ENCODE measurements at regions not wholly inside any gene's neighbourhood (a gene's known extent, or its start where the extent isn't known, plus 50 kb on each side); places are given as distances from the start of the nearest gene placed in this dataset.

DNA sequence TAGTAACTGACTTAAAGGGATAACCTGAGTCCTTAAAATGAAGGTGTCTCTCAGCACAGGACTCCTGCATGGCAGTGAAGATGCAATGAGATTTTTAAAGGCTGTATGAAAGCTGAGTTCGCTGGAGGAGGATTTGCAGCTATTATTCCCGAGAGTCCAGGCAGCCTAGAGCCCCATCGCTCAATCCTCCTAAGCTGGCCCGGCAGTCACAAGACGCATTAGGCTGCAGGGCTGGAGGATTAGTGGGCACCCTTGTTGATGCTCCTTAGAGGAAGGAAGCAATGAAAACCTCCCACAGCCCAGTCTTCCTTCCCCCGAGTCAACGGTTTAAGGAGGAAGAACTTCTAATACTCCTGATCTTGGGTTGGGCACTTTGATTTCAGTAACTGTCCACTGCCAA lies 239.5 kb downstream of the EFNB2 start:
- H3K27me3 ChIP-seq (replicated peaks in 1 of 4; ENCODE audit: control insufficient read depth in 3 of 4, extremely low read depth in 1 of 4, insufficient read depth in 3 of 4, low read length in 3 of 4): no peaks in the 10 kb centered on the region
- no peak overlapping the region for H2BK20ac ChIP-seq (ENCODE audit: low read length)
- H4K91ac ChIP-seq (replicated peaks; ENCODE audit: insufficient read length, low read length): no peak overlapping the region
- WGBS, 2 experiments (ENCODE audit: extremely low coverage in 1 of 2, insufficient coverage in 1 of 2, insufficient read length in 1 of 2, insufficient replicate concordance in 2 of 2, low coverage in 1 of 2, low lambda C conversion rate in 2 of 2, missing lambda C conversion rate in 1 of 2): 92% methylated on average over 7 of the region's 7 CpGs; no CpG with 5 or more reads in 1 of the 2 experiments
- no peak overlapping the region for H2AK5ac ChIP-seq (ENCODE audit: low read depth, low read length)
- H4K8ac ChIP-seq (ENCODE audit: extremely low read depth, insufficient read depth, low read length): no peak overlapping the region
- POLR2A ChIA-PET (ENCODE audit: partially characterized antibody): no interaction called here
- H3K9me3 ChIP-seq (ENCODE audit: insufficient read depth in 2 of 2, low read depth in 1 of 2, low read length in 1 of 2): peaks cover 6 to 8% of the 10 kb centered on the region in 2 experiments; a peak in 2 of 4 replicates
- H2BK5ac ChIP-seq (ENCODE audit: low read depth, low read length): no peak overlapping the region
- H2BK12ac ChIP-seq (ENCODE audit: low read depth, low read length): no peak overlapping the region
- no peak overlapping the region for H3K4me2 ChIP-seq (ENCODE audit: insufficient read depth in 1 of 2, low read depth in 2 of 2, low read length in 2 of 2)
- CTCF ChIA-PET (ENCODE audit: partially characterized antibody): no interaction called here
- no peak overlapping the region for H3K56ac ChIP-seq (replicated peaks; ENCODE audit: insufficient read length, low read depth, low read length)
- H2BK120ac ChIP-seq (replicated peaks; ENCODE audit: low read depth, low read length): no peak overlapping the region
- FAIRE-seq (no peak), DNase-seq (ENCODE audit: low read depth in 1 of 2, low spot score in 2 of 2) (no peak)
- H3K79me1 ChIP-seq (ENCODE audit: low read depth, low read length): no peaks in the 10 kb centered on the region
- H3K27ac ChIP-seq (ENCODE audit: low read depth, low read length): no peak overlapping the region
- no peak overlapping the region for H4K5ac ChIP-seq (ENCODE audit: insufficient read length, low read depth, low read length)
- H3K23ac ChIP-seq (ENCODE audit: insufficient read length): no peak overlapping the region
- H3K4me1 ChIP-seq (replicated peaks in 1 of 4; ENCODE audit: control insufficient read depth in 3 of 4, insufficient read depth in 4 of 4, low read length in 3 of 4): no peaks in the 10 kb centered on the region
- H3K4ac ChIP-seq (replicated peaks; ENCODE audit: insufficient read length, low read depth, low read length): no peak overlapping the region
- no peak overlapping the region for H3K14ac ChIP-seq (ENCODE audit: insufficient read length)
- no peaks in the 10 kb centered on the region for H3K79me2 ChIP-seq (ENCODE audit: control insufficient read depth in 1 of 2, insufficient read depth in 2 of 2, low read length in 2 of 2)
- peak overlapping the region; percentile 15; the same call in 1 of the 2 replicates for H2AFZ ChIP-seq (ENCODE audit: low read length)
- no peak overlapping the region for H3K18ac ChIP-seq (ENCODE audit: extremely low read depth, low read length)
- no peaks in the 10 kb centered on the region; a peak in 1 of 8 replicates for H3K36me3 ChIP-seq (ENCODE audit: control insufficient read depth in 2 of 4, insufficient read depth in 4 of 4, low read length in 3 of 4)
- no peak overlapping the region for H2BK15ac ChIP-seq (ENCODE audit: low read length)
- no peaks in the 10 kb centered on the region for H4K20me1 ChIP-seq (replicated peaks in 1 of 2; ENCODE audit: control insufficient read depth in 1 of 2, insufficient read depth in 2 of 2, low read length in 2 of 2)
- H3K23me2 ChIP-seq (ENCODE audit: low read depth, low read length): no peaks in the 10 kb centered on the region
- H3K9ac ChIP-seq (replicated peaks in 1 of 4; ENCODE audit: extremely low read depth in 1 of 4, low read depth in 3 of 4, low read length in 3 of 4): no peak overlapping the region
- no peak overlapping the region for H3K4me3 ChIP-seq (ENCODE audit: extremely low read depth in 1 of 4, insufficient read depth in 2 of 4, low read depth in 3 of 4, low read length in 4 of 4)
- no peak for TF ChIP-seq HDAC2 (IDR thresholded peaks at IDR 0.05; ENCODE audit: borderline replicate concordance in 1 of 2, low read depth in 2 of 2, low read length in 2 of 2)
- no peak for TF ChIP-seq JUN (IDR thresholded peaks at IDR 0.05; ENCODE audit: low read depth, low read length)
- TF ChIP-seq BRCA1 (IDR thresholded peaks at IDR 0.05; ENCODE audit: low read depth, low read length): no peak
- TF ChIP-seq TAF7 (optimal IDR thresholded peaks at IDR 0.05; ENCODE audit: borderline replicate concordance, low read depth, low read length): no peak
- no peak for TF ChIP-seq RXRA (IDR thresholded peaks at IDR 0.05; ENCODE audit: insufficient read depth, low read depth, low read length)
- no peak for TF ChIP-seq SAP30 (IDR thresholded peaks at IDR 0.05; ENCODE audit: insufficient read depth, insufficient replicate concordance, low read length)
- no peak for TF ChIP-seq POLR2AphosphoS5 (IDR thresholded peaks at IDR 0.05; ENCODE audit: low read depth, low read length)
- no peak for TF ChIP-seq GABPA (IDR thresholded peaks at IDR 0.05; ENCODE audit: borderline replicate concordance, insufficient read depth, low read length)
- no peak for TF ChIP-seq RNF2 (IDR thresholded peaks at IDR 0.05; ENCODE audit: borderline replicate concordance, low read depth, low read length, missing control alignments, poor library complexity, severe bottlenecking)
- no peak for TF ChIP-seq SP1 (IDR thresholded peaks at IDR 0.05; ENCODE audit: low read depth, low read length)
- no peak for TF ChIP-seq POU5F1 (IDR thresholded peaks at IDR 0.05; ENCODE audit: low read depth, low read length)
- no peak for TF ChIP-seq FOSL1 (IDR thresholded peaks at IDR 0.05; ENCODE audit: insufficient read depth, low read depth, low read length)
- no peak for TF ChIP-seq SP4 (IDR thresholded peaks at IDR 0.05; ENCODE audit: low read length)
